Progenitor cell of endocrine pancreas (in vitro differentiated cells): ENCODE measurements at regions not wholly inside any gene's neighbourhood (a gene's known extent, or its start where the extent isn't known, plus 50 kb on each side); places are given as distances from the start of the nearest gene placed in this dataset.

Experiments
- DNase-seq: peaks from one replicate; pipeline ENCODE4 v3.0.0; 2021; ENCODE audit warnings: low spot score; ENCODE audit not compliant: unreplicated experiment
- H3K27ac Mint-ChIP-seq: 2 replicates; pipeline ENCODE4 v1.8.0; 2021; ENCODE audit warnings: mild to moderate bottlenecking, moderate library complexity, mixed read lengths
- H3K27me3 Mint-ChIP-seq: 2 replicates; pipeline ENCODE4 v1.8.0; 2021; ENCODE audit warnings: mixed read lengths
- H3K36me3 Mint-ChIP-seq: 2 replicates; pipeline ENCODE4 v1.8.0; 2022; ENCODE audit warnings: mixed read lengths; ENCODE audit not compliant: insufficient read depth
- H3K4me1 Mint-ChIP-seq: 2 replicates; pipeline ENCODE4 v1.8.0; 2021; ENCODE audit warnings: low read depth, mixed read lengths
- H3K4me3 Mint-ChIP-seq: 2 replicates; pipeline ENCODE4 v1.8.0; 2021; ENCODE audit warnings: low read depth, mild to moderate bottlenecking, moderate library complexity, mixed read lengths
- H3K9me3 Mint-ChIP-seq: 2 replicates; pipeline ENCODE4 v1.8.0; 2021; ENCODE audit warnings: low read depth, mixed read lengths
- CTCF ChIP-seq: fragments of 200-600 bp; sonication (generic); IDR thresholded peaks from one replicate; pipeline ENCODE4 v1.5.0; 2021; ENCODE audit warnings: antibody characterized with exemption, mild to moderate bottlenecking; ENCODE audit not compliant: unreplicated experiment

GRCh38 chr7:34263168-34263567 is 357.8 kb downstream of the BMPER start:
- DNase-seq: no peak
- Mint-ChIP-seq H3K9me3 (no peaks in the 10 kb centered on the region), H3K27ac (no peak overlapping the region), H3K4me1 (no peaks in the 10 kb centered on the region), H3K36me3 (no peaks in the 10 kb centered on the region), H3K27me3 (no peaks in the 10 kb centered on the region), H3K4me3 (no peak overlapping the region)
- no peak for TF ChIP-seq CTCF

GRCh38 chr7:34269084-34269483 is 363.7 kb downstream of the BMPER start:
- TF ChIP-seq CTCF: no peak
- H3K27me3 Mint-ChIP-seq: no peaks in the 10 kb centered on the region
- no peaks in the 10 kb centered on the region for H3K36me3 Mint-ChIP-seq
- H3K4me3 Mint-ChIP-seq: no peak overlapping the region
- no peaks in the 10 kb centered on the region for H3K4me1 Mint-ChIP-seq
- H3K9me3 Mint-ChIP-seq: no peaks in the 10 kb centered on the region
- no peak for DNase-seq
- no peak overlapping the region for H3K27ac Mint-ChIP-seq

GRCh38 chr7:34275624-34276023 is 370.3 kb downstream of the BMPER start:
- no peak for TF ChIP-seq CTCF
- Mint-ChIP-seq H3K9me3 (no peaks in the 10 kb centered on the region), H3K27me3 (no peaks in the 10 kb centered on the region), H3K27ac (no peak overlapping the region), H3K36me3 (no peaks in the 10 kb centered on the region), H3K4me1 (no peaks in the 10 kb centered on the region), H3K4me3 (no peak overlapping the region)
- DNase-seq: no peak

DNA sequence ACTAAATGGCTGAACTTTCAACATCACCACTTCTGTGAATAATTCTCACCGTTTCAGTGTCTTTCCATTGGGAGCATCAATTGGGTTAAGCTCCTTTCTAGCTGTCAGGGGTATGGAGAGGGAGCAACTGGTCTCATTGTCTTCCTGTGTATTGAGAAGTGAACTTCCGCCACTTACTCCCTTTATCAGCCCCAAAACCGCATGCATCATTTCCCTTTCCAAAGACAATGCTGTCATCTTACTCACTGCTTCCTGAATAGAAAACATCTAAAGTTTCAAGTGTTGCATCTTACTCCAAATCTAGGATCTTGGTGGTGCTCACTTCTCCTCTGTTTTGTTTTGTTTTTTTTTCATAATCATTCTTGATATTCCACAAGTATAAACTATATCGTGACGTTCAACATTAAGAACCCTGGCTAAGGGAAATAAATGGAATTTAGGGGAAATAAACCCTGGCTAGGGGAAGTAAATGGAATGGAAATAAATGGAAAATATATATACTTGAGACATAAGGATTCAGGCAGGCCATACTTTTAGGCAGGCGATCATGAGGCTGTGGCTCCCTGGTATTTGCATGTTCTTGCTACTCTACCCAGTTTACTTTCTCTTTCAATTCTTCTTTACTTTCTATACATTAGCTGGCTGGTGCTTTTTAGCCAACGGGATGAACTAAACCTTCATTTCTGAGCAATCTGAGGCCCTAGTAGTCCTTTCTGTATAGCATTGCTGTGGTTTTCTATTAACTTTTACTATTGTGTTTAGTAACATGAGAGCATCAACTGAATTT is 371.9 kb downstream of the BMPER start:
- no peaks in the 10 kb centered on the region for H3K36me3 Mint-ChIP-seq
- TF ChIP-seq CTCF: no peak
- no peaks in the 10 kb centered on the region for H3K4me1 Mint-ChIP-seq
- no peak overlapping the region for H3K27ac Mint-ChIP-seq
- DNase-seq: no peak
- no peaks in the 10 kb centered on the region for H3K27me3 Mint-ChIP-seq
- H3K4me3 Mint-ChIP-seq: no peak overlapping the region
- peaks cover 6% of the 10 kb centered on the region for H3K9me3 Mint-ChIP-seq

DNA sequence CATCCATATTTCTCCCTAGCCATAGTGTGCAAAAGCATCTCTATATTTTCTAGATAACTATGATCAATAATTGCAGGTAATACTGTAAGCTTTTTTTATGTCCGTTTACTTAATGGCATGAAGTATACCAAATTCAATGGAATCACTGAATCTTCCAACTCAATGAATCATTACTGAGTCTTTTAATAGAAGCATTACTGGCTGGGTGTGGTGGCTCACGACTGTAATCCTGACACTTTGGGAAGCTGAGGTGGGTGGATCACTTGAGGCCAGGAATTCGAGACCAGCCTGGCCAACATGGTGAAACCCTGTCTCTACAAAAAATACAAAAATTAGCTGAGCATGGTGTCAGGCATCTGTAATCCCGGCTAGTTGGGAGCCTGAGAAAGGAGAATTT is 372.5 kb downstream of the BMPER start:
- H3K27me3 Mint-ChIP-seq: no peaks in the 10 kb centered on the region
- H3K4me3 Mint-ChIP-seq: no peak overlapping the region
- H3K4me1 Mint-ChIP-seq: no peaks in the 10 kb centered on the region

More for the DNA sequence above, 372.5 kb downstream of the BMPER start:
- TF ChIP-seq CTCF: no peak
- H3K27ac Mint-ChIP-seq: no peak overlapping the region
- H3K9me3 Mint-ChIP-seq: peaks cover 11% of the 10 kb centered on the region
- DNase-seq: no peak
- H3K36me3 Mint-ChIP-seq: peaks cover 3% of the 10 kb centered on the region
